Stimulated activated CD4-positive, alpha-beta T cell treated with anti-CD3 and anti-CD28 coated beads, Interleukin-4, amount 100 ng/mL, for 24 hours (primary cell): ENCODE measurements at regions not wholly inside any gene's neighbourhood (a gene's known extent, or its start where the extent isn't known, plus 50 kb on each side); places are given as distances from the start of the nearest gene placed in this dataset.
"Not testable (repeated sequence)": the region's sequence is repeated elsewhere in the genome, so short reads cannot be mapped to it uniquely, and the experiment has no call there.

Experiments used
- DNase-seq: peaks from one replicate; pipeline ENCODE4 v3.0.0-alpha.2; 2020

DNA sequence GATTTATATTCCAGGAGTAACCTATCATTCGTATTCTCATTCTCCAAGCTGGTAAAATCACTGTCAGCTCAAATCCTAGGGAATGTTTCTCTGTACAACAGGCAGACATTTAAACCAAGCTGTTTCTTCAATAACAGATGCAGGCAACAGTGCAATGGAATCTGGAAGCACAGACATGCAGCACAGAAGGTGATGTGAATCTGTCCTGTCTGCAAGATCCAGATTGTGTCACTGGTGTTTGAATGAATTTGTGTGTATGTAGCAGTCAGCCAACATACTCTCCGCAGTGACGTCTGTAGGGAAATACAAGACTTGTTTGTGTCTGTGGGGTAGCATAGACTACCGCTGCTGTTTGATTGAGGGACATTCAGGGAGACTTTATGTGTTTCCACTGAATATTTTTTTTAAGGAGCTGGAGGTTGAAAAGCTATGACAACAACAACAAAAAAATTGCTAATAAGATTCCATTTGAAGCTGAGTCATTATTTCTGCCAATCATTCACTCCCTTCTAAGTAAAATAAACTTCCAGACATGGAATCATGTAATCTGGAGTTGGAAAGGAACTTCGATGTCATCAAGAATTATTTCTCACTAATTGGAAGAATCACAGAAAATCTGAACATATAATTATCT, 122.9 kb upstream of the MYO3A start:
- DNase-seq, result no peak

DNA sequence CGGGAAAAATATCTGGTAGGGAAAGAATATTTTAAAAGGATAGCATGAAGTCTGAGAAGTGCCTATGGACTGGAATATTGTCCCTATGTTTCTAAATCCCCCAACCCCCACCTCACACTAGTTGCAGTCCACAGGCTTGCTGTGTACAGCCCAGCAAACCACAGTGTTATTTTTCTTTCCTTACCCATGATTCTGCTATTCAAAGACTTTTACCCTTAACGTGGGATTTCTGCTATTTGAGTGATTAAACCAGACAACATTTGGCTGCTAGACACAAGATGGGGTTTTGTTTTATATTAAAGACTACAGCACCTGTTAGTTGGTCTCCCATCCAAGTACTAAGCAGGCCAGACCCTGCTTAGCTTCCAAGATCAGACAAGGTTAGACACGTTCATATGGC, 120.5 kb upstream of the MYO3A start:
- DNase-seq, result no peak

DNA sequence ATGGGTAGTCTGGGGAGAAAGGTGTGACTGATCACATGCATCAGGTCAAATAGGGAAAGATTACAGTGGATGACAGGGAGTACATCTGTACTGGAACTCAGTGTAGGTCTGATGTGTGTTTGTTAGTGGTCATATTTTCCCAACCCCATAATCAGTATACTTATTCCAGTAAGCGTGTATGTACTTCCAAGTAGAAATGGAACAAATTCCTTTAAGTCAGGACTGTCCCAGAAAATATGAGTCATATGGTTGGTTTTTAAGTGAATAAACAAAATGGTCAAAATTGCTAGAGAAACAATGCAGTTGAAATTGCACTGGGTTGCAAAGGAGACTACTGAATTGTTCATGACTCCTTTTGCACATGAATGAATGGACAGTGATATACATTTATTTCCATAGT, 118.8 kb upstream of the MYO3A start:
- DNase-seq, result no peak

DNA sequence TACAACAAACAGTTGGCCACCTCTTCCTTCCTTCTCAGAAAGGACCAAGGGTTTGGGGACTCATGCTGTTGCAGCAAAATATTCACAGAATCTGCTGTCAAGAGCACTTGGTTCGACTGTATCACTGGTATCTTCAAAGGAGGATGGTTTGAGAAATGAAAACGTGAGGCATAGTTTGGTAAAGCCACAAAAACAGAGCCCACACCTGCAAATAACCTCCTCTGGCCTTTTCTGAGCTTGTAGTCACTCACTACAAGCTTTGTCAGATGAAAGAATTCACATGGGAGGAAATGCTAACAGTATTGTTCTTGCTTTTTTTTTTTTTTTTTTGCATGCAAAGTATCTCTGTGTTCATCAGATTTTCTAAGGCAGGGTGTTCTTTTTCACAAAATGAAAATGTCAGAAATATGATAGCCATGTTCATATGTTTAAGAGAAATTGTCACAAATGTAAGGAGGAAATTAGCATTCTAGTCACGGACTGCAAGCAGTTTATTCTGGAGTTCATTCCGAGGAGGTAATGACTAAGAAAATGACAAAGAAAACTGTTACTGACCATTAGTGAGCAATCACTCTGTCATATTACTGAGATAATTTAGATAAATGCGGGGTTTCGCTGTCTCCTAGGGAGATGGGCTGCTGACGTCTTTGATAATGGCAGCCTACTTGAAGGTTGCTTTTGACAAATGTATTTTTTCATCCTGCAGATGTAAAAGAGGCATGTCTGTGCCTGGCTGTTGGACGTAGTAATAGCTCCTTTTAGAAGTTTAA, 117.8 kb upstream of the MYO3A start:
- no peak for DNase-seq

DNA sequence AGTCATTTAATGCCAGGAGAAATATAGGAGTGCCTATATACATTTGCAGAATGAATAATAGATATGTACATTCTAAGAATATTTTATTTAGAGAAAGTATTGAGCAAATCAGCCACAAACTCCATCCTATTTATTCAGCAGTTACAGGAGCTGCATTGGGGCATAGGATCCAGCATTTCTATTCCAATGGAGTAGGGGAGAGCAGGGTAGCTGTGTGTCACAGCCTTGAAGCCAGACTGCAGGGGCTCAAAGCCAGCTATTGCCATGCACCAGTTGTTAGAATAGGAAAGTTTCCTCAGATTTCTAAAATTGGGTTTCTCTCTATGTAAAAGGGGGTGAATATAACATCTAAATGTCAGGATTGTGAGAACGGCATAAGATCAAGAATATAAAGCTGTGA, 116.8 kb upstream of the MYO3A start:
- DNase-seq, result no peak

DNA sequence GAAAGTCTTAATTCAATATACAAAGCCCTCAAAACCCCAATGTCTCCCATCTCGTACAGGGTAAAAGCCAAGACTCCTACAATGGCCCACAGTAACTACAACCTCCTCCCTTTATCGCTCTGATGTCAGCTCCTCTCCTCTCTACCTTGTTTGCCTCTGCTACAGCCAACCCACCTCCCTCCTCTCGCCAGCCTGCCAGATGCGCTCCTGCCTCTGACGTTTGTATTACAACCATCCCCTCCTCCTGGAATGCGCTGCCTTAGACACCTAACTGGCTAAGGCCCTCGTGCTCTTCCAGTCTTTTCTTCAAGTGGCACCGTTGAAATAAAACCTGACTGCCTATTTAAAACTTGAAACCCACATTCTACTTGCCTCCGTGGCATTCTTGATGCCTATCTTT, 115.3 kb upstream of the MYO3A start:
- DNase-seq, result no peak

DNA sequence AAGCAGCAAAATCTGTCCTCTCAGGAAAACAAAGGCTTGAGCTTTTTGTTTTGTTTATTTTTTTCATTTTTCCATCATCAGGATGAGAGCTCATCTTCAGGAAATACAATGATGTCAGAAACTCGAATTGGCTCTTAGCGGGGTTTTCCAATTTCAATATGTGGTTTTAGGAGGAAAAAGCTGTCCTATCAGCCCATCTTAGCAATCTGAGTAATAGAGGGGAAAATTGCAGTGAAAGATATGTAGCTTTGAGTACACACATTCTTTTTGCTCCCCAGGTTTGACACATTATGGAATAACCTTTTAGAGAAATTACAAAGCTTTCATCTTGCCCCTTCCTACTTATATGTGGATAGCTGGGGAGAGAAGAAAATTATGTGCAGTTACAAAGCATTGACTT, 113.6 kb upstream of the MYO3A start:
- no peak for DNase-seq

DNA sequence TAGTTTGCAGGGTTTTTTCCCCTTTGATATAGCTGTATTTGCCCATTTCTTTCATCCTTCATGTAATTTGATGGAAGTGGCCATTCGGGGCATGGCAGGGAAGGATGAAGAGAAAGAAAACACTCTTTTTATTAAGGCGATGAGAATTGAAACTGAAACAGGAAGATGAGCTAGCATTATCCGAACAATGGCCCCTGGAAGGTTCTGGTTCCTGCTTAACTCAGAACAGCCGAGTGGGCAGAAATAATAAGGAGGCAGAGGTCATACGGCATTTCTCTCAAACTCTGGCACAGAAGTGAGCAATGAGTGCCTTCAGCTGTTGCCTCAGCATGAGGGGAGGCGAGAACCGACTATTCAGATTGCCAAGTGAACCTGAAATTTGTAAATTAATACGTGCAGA, 113.2 kb upstream of the MYO3A start:
- DNase-seq, result no peak

DNA sequence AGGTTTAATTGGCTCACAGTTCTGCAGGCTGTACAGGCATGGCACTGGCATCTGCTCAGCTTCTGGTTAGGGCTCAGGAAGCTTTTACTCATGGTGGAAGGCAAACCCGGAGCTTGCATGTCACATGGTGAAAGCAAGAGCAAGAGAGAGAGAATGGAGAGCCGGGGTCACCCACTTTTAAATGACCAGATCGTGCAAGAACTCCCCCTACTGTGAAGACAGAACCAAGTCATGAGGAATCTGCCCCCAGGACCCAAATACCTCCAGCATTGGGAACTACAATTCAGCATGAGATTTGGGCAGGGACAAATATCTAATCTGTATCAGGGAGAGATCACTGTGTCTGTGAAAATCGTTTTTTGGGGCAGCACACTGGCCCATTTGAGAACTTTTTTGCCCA, 110.0 kb upstream of the MYO3A start:
- DNase-seq, result no peak

DNA sequence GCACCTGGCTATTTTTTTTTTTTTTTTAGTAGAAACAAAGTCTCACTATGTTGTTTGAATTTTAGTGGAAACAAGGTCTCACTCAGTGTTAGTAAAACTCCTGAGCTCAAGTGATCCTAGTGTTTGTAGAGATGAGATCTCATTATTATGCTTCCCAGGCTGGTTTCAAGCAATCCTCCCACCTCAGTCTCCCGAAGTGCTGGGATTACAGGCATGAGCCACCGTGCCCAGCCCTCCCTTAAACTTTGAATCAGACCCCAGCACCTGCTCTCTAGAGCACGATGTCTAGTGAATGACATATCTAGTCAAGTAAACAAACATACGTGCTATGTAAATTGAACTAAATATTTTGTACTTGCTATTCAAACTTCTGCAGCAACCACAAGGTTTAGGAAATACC, 105.6 kb upstream of the MYO3A start:
- no peak for DNase-seq

DNA sequence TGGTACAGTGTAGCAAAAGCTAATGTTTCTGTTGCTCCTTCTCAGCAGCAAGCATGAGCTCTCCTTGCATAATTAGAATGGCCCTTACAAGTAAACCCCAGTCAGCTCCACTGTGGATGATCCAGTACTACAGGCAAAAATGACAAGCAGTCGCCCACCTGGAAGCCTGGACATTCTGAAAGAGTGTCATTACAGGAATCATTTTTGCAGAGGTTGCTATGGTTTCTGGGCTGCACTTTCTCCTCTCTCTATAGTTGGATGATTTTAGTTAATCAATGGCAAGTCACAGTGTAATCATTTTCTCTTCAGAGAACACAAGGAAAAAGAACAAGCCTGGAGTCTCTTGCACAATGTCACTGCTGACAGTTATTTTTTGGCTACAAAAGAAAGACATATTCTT, 102.9 kb upstream of the MYO3A start:
- DNase-seq, result no peak

DNA sequence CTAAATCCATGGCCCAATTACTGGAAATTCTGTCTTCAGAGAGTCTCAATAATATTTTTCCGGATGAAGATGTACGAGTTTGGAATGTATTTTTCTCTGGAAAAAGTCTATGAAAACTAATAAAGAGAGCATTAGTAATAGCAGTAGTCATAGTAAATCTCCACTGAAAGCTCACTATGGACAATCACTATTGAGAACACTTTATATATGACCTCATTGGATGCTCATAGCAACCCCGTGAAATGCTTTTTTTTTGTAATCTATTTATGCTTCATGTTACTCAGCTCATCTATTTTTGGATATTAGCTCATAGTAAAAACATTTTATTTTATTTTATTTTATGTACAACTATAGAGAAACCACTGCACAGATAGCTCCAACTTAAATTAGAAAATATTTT, 94.3 kb upstream of the MYO3A start:
- DNase-seq, result no peak

DNA sequence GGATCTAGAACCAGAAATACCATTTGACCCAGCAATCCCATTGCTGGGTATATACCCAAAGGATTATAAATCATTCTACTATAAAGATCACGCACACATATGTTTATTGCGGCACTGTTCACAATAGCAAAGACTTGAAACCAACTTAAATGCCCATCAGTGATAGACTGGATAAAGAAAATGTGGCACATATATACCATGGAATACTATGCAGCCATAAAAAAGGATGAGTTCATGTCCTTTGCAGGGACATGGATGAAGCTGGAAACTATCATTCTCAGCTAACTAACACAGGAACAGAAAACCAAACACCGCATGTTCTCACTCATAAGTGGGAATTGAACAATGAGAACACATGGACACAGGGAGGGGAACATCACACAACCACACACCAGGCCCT, 93.2 kb upstream of the MYO3A start:
- DNase-seq, result not testable (repeated sequence)

DNA sequence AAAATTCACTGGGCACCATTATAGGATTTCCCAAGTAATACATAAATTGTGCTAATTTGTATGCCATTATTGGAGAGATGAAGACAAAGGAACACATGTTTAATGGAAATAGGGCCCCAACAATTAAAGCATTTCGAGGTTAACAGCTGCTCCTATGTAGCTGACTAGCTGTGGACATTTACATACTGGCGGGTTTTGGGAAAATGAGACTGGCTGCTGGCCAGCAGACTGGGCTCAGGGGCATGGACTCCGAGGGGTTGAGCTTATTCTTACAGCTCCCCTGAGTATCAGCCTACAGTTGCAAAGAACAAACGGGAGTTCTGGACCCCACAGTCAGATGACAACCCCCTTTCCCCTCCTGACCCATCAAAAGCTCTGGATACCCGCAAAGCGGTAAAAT, 91.9 kb upstream of the MYO3A start:
- no peak for DNase-seq

DNA sequence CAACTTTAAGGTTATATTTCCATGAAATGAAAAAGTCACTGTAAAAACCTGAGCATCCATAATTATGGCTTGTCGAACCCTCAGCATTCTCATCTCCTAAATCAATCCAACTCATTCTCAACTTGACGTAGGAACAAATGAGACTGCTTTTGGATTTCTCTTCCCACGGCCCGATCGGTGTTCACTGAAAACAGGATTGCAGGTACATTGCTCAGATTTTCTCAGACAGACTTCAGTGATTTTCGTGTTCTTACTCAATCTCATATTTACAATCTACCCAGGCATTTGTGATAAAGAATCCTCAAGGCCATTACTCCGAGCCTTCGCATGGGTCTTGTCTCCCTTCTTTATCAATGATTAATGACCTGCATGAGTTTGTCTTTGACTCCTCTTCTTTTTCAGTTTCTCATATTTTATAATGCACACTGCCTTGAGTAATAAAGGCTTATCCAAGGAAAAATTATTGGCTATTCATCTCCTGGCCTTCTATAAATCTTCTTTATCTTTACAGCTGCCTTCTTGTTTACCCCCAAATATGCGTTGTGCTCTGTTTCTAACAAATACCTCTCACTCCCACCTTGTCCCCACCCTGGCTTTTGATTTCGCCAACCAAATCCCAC, 90.4 kb upstream of the MYO3A start:
- DNase-seq, result no peak

DNA sequence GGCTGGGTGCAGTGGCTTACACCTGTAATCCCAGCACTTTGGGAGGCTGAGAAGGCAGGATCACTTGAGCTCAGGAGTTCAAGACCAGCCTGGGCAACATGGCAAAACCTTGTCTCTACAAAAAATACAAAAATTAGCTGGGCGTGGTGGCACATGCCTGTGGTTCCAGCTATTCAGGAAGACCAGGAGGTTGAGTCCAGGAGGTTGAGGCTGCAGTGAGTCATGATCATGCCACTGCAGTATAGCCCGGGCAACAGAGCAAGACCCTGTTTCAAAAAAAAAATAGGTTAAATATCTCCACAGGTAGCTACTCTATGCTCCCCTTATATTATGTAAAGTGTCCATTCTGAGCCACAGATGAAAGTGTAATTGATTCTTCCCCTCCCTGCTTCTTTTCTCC, 89.3 kb upstream of the MYO3A start:
- not testable (repeated sequence) for DNase-seq

DNA sequence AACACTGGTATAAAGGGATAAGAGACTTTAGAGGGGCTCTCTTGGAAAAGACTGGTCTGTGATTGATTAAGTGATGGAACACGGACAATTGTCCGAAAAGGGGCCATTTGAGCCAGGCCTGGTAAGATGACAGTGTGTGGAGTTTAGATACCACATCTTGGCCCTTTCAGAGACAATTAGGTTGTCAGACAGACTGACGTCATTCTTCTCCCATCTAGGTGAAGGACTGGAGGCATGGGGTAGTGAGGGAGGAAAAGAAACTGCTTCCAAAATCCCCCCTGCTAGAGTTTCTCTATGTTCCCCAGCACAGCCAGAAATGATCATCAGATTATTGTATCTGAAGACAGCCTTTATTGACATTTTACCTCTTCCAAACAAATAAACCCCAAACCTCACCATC, 84.8 kb upstream of the MYO3A start:
- no peak for DNase-seq

DNA sequence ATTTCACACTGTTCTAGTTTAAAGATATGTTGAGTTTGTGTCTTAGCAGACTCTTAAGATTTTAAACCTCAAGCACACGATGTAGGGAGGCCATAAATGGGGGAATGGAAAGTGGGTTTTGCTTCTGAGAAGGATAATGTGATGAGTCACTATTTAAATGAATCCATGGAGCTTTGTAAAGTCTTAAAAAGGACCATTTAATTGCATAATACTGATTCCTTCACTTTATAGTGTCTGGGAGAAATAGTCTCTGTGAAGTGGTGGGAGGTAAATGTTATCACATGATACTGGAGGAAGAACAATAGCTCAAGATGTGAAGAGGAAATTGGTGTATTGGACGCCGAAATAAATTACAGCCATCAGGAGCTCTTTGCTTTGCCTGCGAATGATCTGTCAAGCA, 84.0 kb upstream of the MYO3A start:
- DNase-seq, result no peak

DNA sequence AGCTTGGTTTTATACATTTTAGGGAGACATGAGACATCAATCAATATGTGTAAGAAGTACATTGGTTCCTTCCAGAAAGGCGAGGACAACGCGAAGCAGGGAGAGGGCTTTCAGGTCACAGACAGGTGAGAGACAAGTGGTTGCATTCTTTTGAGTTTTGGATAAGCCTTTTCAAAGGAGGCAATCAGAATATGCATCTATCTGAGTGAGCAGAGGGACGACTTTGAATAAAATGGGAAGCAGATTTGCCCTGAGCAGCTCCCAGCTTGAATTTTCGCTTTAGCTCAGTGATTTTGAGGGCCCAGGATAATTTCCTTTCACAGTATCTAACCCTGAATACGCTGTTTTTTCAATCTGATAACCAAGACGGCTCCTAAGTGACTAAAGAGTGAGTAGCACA, 82.5 kb upstream of the MYO3A start:
- no peak for DNase-seq

DNA sequence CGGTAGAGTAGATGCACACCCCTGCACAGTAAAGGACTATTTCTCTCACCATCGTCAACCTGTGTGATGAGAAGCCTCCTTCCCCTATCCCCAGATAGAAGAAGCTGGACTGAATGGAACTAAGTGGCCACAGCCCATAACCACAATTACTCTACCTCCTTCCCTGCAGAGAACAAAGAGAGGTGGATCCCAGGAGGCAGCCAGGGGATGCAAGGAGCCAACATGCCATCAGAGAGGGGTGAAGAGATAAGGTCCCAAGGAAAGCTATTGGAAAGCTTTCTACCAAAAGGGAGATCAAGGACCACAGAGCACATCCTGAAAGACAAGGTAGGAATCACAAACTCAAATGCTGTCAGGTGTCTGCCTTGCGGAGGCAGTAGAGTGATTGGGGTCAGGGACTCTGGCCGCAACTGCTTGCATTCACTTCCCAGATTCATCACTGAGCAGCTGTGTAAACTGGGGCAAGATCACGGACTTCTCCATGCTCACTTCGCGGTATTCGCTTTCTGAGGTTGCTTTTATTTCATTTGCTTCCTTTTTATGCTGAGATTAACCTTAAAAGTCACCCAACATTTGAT, 81.6 kb upstream of the MYO3A start:
- no peak for DNase-seq

DNA sequence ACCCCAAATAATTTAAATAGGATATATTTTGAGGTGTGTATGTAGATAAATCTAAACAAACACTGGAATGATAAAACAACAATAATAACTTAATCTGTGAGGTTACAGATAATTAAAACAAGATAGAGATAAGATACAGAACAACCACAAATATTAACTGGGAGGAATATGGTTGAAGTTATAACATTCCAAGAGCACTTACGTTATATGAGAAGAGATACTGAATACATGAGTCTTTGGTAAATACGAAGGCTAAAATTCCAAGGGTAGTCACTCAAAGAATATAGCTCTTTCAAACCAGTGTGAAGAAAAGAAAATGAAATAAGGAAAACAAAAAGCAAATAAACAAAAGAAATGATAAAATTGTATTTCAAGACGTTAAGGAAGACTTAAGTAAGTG, 76.0 kb upstream of the MYO3A start:
- DNase-seq, result no peak

DNA sequence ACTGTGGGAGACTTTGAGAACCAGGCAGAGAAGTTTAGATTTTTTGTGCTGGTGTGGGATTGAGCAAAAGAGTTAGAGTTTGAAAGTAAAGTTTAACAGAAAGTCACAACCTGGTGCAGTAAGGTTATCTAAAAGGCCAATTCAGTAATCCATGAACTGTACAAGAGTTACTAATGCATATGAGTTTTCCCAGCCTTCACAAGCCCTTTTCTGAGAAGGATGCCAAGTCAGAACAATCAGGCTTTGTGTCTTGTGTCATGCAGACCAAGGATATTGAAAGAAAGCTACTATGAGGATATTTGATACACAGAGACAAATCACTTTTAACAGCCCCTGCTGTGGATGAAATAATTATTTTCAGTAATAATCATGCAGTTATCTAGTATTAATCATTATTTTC, 68.8 kb upstream of the MYO3A start:
- no peak for DNase-seq

DNA sequence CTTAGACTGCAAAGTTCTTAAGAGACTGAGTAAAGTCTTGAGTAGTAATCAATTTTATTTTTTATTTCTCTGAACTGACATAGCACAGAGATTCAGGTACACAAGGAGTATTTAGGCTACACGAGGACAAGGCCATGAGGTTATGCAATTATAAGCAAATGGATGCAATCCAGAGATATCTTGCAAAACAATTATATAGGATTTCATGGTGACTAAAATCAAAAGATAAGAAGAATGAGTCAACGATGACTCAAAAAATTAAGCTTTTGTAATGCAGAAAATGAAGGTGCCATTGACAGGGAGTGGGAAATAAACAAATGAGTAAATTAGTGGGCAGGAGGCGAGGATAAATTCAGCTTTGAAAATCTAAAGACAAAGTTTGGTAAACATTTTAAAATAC, 66.7 kb upstream of the MYO3A start:
- DNase-seq, result no peak

DNA sequence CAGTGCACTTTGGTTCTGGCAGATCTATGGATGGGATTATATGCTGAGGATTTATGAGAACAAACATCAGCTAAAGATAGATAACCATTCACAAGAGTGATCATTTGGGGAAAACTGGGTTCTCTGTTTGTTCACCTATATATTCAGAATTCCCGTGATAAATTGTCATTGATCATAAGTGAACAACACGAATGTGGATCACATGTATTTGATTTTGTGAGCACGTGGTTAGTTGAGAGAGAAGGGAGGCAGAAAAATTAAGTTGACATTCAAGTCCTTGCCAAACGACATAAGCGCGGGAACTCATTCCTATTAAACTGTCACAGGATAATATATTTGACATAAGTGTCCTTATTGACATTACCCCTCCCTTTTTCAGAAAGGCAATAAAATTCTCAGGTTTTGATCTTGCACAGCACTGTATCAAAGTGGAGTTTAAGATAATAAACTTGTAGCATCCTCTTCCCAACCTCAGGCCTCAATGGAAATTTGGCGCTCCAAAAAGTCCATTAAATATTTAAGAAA, 64.9 kb upstream of the MYO3A start:
- no peak for DNase-seq
